ENCODE measurements at regions not wholly inside any gene's neighbourhood (a gene's known extent, or its start where the extent isn't known, plus 50 kb on each side); places are given as distances from the start of the nearest gene placed in this dataset.

DNA sequence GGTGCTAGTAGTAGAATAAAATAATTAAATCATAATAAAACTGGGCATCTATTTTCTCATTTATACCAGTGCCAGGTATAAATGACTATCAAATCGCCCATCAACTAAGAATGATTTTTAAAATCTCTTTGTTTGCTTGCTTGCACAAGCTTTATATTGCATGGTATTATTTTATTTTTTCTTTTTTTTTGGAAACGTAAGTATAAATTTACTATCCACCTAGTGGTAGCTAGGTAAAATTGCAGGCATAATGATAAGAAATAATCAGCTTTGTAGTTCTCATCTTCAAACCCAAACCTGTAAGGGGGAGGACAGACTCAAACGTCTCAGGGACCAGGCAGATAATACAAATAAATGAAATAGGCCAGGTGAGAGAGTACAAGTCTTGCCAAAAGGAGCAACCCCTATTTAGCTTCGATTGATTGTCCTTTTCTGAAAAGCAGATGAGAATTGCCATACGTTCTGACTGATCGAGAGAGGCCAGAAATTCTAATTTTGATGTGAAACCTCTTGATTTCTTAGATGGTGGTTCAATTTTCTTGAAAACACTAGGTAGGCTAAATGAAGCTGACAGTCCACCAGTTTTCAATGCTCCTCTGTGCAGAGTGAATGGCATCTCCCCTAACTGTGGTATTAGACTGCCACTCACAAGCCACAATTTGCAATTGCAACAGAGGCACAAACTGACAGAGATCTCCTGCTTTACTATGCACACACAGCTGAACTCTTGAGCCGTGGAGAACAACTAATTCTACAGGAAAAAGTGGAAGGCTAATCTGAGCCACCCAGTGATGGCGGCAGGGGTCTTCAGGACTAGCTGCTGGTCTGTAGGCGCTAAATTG, 189.3 kb downstream of the DACT1 start:
- Histone ChIP-seq H3K4me2 (no peak overlapping the region), H3K27me3 (no peaks in the 10 kb centered on the region), H4K20me1 (no peaks in the 10 kb centered on the region), H3K4me3 (no peak overlapping the region), H3K36me3 (no peaks in the 10 kb centered on the region), H3K9ac (no peak overlapping the region), H3K27ac (no peak overlapping the region), H3K9me3 (replicated peaks in 1 of 11) (peaks cover 9 to 22% (median 11%) of the 10 kb centered on the region in 11 experiments; a peak in 19 of 22 replicates), H3K4me1 (no peaks in the 10 kb centered on the region)
- TF ChIP-seq Cebpa-rat (IDR thresholded peaks at IDR 0.05), result no peak

DNA sequence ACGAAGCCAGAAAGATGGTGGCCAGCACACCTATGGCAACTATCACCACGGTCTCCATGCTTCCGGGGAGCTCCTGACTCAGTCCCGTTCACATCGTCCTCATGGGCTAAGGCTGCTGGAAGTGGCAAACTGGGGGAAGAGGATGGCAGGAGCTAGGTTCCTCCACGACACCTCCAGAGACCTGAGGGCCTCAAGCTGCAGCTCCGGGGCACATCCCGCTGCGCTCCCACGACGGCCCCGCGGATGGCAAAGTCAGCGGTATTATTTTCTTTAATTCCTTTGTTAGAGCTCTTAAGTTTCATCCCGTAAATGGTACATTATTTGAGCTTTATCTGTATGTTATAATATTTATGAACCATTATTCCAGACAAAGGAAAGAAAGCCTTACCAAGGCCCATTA, 190.5 kb downstream of the DACT1 start:
- Histone ChIP-seq H3K9me3 (replicated peaks in 1 of 11) (peaks cover 9 to 22% (median 12%) of the 10 kb centered on the region in 11 experiments; a peak in 19 of 22 replicates), H3K36me3 (no peaks in the 10 kb centered on the region), H3K27ac (no peak overlapping the region), H4K20me1 (no peaks in the 10 kb centered on the region), H3K4me3 (no peak overlapping the region), H3K9ac (no peak overlapping the region), H3K27me3 (no peaks in the 10 kb centered on the region), H3K4me1 (no peaks in the 10 kb centered on the region), H3K4me2 (no peak overlapping the region)
- TF ChIP-seq Cebpa-rat (IDR thresholded peaks at IDR 0.05), result no peak

DNA sequence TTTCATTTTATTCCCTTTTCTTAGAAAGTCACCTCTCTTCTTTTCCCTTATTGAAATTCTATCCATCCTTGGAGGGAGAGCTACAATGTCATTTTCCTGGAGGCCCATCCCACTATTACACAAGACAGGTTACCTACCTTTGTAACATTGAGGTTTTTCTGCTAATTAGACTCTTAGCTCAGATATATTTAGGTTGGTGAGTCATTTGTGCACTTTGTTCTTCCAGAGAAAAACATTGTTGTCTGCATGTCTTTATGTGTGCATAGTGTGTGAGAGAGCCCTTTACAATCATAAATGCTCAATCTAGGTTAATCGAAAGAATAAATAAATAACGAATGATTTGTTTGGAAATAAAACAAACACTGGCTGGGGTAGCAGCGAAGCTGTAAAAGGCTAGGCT, 191.8 kb downstream of the DACT1 start:
- no peak overlapping the region for H3K27ac ChIP-seq
- H3K9me3 ChIP-seq (replicated peaks in 1 of 11), result peaks cover 16 to 31% (median 24%) of the 10 kb centered on the region in 11 experiments; a peak in 21 of 22 replicates
- H3K4me3 ChIP-seq, result no peak overlapping the region
- no peaks in the 10 kb centered on the region for H3K36me3 ChIP-seq
- no peaks in the 10 kb centered on the region for H3K4me1 ChIP-seq
- H3K4me2 ChIP-seq, result no peak overlapping the region
- H3K9ac ChIP-seq, result no peak overlapping the region
- H4K20me1 ChIP-seq, result no peaks in the 10 kb centered on the region
- TF ChIP-seq Cebpa-rat (IDR thresholded peaks at IDR 0.05), result no peak
- no peaks in the 10 kb centered on the region for H3K27me3 ChIP-seq

DNA sequence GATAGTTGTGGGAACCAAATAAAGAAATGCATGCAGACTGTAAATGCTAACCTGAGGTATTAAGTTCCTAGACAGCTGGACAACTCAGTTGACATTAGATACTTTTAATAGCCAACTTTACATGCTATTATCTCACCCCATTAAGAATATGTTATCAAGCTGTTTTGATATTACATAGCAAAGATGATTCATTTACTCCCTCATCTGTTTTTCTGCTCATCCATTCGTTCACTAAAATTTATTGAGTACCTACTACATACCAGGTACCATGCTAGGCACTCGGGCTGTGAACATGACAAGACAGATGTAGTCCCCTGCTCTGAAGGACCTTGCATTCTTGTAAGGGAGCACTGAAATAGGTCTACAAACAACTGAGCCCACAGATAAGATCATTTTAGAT, 192.4 kb downstream of the DACT1 start:
- Histone ChIP-seq H3K4me2 (no peak overlapping the region), H3K9ac (no peak overlapping the region)
- no peak for TF ChIP-seq Cebpa-rat (IDR thresholded peaks at IDR 0.05)

DNA sequence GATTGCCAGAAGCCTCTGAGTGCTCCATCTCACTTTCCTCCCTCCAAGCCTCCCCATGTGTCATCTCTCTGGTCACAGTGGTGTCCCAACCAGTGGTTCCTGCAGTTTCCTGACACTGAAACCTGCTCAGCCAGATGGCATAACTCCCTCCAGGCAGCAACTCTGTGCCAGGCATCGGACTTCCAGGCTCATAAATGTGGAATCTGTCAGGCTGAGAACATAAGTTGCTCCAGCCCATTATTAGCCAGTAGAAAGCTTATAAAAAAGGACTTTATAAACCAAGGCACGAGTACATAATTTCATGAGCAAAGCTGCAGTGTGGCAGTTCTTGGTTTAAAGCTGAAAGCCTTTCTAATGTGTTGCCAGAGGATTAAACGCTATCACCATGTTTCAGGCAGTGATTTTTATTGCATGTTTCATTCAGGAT, 194.3 kb downstream of the DACT1 start:
- H3K9ac ChIP-seq, result no peak overlapping the region
- no peak overlapping the region for H3K27ac ChIP-seq
- H3K36me3 ChIP-seq, result no peaks in the 10 kb centered on the region
- H3K9me3 ChIP-seq (replicated peaks in 1 of 11), result peaks cover 10 to 25% (median 20%) of the 10 kb centered on the region in 11 experiments; a peak in 21 of 22 replicates
- H3K4me3 ChIP-seq, result no peak overlapping the region
- H4K20me1 ChIP-seq, result no peaks in the 10 kb centered on the region
- no peaks in the 10 kb centered on the region for H3K27me3 ChIP-seq
- no peak overlapping the region for H3K4me2 ChIP-seq
- no peak for TF ChIP-seq Cebpa-rat (IDR thresholded peaks at IDR 0.05)
- H3K4me1 ChIP-seq, result no peaks in the 10 kb centered on the region

More for the DNA sequence above, 192.4 kb downstream of the DACT1 start:
- Histone ChIP-seq H3K36me3 (no peaks in the 10 kb centered on the region), H4K20me1 (no peaks in the 10 kb centered on the region), H3K4me3 (no peak overlapping the region), H3K27me3 (no peaks in the 10 kb centered on the region), H3K4me1 (no peaks in the 10 kb centered on the region), H3K27ac (no peak overlapping the region), H3K9me3 (replicated peaks in 1 of 11) (peaks cover 16 to 31% (median 25%) of the 10 kb centered on the region in 11 experiments; a peak in 21 of 22 replicates)

DNA sequence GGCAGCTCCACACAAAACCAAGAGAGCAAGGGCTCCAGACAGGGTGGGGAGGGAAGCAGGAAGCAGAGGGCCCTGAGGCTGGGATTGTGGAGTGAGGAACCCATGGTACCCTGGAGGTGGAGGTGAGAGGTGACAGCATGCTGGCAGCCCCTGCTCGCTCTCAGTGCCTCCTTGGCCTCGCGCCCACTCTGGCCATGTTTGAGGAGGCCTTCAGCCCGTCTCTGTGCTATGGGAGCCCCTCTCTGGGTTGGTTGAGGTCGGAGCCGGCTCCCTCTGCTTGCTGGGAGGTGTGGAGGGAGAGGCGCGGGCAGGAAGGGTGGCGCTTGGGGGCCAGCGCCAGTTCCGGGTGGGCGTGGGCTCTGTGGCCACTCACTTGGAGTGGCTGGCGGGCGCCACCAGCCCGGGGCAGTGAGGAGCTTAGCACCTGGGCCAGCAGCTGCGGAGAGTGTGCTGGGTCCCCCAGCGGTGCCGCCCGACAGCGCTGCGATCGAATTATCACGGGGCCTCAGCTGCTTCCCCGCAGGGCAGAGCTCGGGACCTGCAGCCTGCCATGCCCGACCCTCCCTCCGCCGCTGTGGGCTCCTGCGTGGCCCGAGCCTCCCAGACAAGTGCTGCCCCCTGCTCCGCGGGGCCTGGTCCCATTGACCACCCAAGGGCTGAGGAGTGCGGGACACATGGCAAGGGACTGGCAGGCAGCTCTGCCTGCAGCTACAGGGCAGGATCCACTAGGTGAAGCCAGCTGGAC, 196.0 kb downstream of the DACT1 start:
- H3K27ac ChIP-seq, result no peak overlapping the region
- H3K4me2 ChIP-seq, result no peak overlapping the region
- H4K20me1 ChIP-seq, result no peaks in the 10 kb centered on the region
- H3K27me3 ChIP-seq, result no peaks in the 10 kb centered on the region
- H3K4me3 ChIP-seq, result no peak overlapping the region
- peaks cover 5 to 16% (median 9%) of the 10 kb centered on the region in 11 experiments; a peak in 18 of 22 replicates for H3K9me3 ChIP-seq (replicated peaks in 1 of 11)
- no peak overlapping the region for H3K9ac ChIP-seq
- no peaks in the 10 kb centered on the region for H3K4me1 ChIP-seq
- no peaks in the 10 kb centered on the region for H3K36me3 ChIP-seq
- TF ChIP-seq Cebpa-rat (IDR thresholded peaks at IDR 0.05), result no peak

DNA sequence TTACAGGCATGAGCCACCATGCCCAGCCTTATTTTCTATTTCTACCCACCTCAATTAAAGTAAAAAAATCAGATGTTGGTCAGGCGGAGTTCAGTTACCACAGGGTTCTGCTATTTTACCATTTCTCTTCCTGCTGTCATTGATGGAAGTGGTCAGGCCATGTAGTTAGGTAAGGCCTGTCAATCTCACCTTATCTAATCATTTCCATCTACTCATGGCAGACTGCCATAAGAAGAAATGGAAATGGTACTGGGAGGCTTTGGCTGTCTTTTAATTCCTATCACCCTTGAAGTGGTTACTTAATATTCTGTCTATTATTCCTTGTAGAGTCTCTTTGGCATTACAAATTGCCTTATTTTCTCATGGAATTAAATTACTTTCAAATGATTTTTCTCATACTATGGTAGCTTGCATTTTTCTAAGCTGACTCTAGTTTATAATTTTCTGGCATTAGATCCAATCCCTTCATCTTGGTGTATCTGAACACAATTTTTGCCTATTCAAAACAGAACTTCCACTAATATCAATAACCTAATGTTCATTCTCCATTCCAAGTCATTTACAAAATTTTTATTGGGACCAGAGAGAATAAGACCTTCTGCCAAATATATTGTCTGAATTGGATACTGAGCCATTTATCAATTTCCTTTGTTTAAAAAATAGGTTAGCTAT, 198.7 kb downstream of the DACT1 start:
- H3K4me2 ChIP-seq, result no peak overlapping the region
- no peak overlapping the region for H3K27ac ChIP-seq
- no peaks in the 10 kb centered on the region for H3K4me1 ChIP-seq
- TF ChIP-seq Cebpa-rat (IDR thresholded peaks at IDR 0.05), result no peak
- no peaks in the 10 kb centered on the region for H3K36me3 ChIP-seq
- no peak overlapping the region for H3K4me3 ChIP-seq
- H4K20me1 ChIP-seq, result no peaks in the 10 kb centered on the region
- H3K9me3 ChIP-seq (replicated peaks in 1 of 11), result peaks cover 5 to 16% (median 9%) of the 10 kb centered on the region in 11 experiments; a peak in 18 of 22 replicates
- no peak overlapping the region for H3K9ac ChIP-seq
- no peaks in the 10 kb centered on the region for H3K27me3 ChIP-seq

DNA sequence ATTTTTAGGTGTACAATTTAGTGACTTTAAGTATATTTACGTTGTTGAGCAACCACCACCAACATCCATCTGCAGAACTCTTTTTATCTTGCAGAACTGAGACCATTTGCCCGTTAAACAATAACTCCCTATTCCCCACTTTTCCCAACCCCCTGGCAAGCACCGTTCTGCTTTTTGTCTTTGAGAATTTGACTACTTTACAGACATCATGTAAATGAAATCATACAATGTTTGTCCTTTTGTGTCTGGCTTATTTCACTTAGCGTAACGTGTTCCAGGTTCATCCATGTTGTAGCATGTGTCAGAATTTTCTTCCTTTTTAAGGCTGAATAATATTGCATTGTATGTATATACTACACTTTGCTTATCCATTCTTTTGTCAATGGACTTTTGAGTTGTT, 201.5 kb downstream of the DACT1 start:
- Histone ChIP-seq H3K4me1 (no peaks in the 10 kb centered on the region), H3K4me3 (no peak overlapping the region), H4K20me1 (no peaks in the 10 kb centered on the region), H3K27me3 (no peaks in the 10 kb centered on the region), H3K9me3 (replicated peaks in 1 of 11) (peaks cover 0 to 7% (median under 1%) of the 10 kb centered on the region in 11 experiments; a peak in 8 of 22 replicates), H3K27ac (no peak overlapping the region), H3K4me2 (no peak overlapping the region), H3K36me3 (no peaks in the 10 kb centered on the region), H3K9ac (no peak overlapping the region)
- no peak for TF ChIP-seq Cebpa-rat (IDR thresholded peaks at IDR 0.05)

DNA sequence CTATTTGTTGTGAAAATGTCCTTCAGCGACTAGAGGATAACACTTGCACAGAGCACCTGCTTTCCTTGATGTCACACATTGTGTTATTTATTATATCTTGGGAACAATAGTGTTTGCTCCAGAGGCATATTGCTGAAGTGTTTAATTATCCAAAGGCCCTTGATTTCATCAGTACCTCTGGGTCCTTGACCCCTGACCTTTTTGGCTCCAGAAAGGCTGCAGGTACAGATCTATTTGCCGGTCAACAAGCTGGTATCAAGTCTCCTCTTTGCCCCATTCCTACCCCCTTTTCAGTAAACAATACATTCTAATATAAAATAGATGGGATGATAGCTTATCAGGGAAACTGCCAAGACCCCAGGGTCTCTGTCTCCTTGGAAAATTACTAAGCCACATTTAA, 206.8 kb downstream of the DACT1 start:
- no peaks in the 10 kb centered on the region for H3K36me3 ChIP-seq
- H3K9ac ChIP-seq, result no peak overlapping the region
- no peak for TF ChIP-seq Cebpa-rat (IDR thresholded peaks at IDR 0.05)
- H3K4me2 ChIP-seq, result no peak overlapping the region
- no peaks in the 10 kb centered on the region for H3K9me3 ChIP-seq (replicated peaks in 1 of 11)
- no peak overlapping the region for H3K27ac ChIP-seq
- no peaks in the 10 kb centered on the region for H3K27me3 ChIP-seq
- H3K4me3 ChIP-seq, result no peak overlapping the region
- no peaks in the 10 kb centered on the region for H4K20me1 ChIP-seq
- no peaks in the 10 kb centered on the region for H3K4me1 ChIP-seq
